MM.1S (cell line): ENCODE measurements at regions not wholly inside any gene's neighbourhood (a gene's known extent, or its start where the extent isn't known, plus 50 kb on each side); places are given as distances from the start of the nearest gene placed in this dataset.

Source experiments
- DNase-seq: peaks from one replicate; pipeline ENCODE4 v3.0.0-alpha.2; 2015
- H2AFZ ChIP-seq: fragments of 300-600 bp; sonication (generic); 2 replicates; pipeline ENCODE4 v1.6.0; 2016; ENCODE audit warnings: antibody characterized with exemption, low read length
- H3F3A ChIP-seq: fragments of 300-600 bp; sonication (generic); 2 replicates; pipeline ENCODE4 v1.6.1; 2016; ENCODE audit warnings: mild to moderate bottlenecking, antibody characterized with exemption, low read length, moderate library complexity, mixed read lengths; ENCODE audit not compliant: insufficient read depth
- H3K27ac ChIP-seq: fragments of 300-600 bp; sonication (generic); 2 replicates; pipeline ENCODE4 v1.5.1; 2016; ENCODE audit warnings: mild to moderate bottlenecking, low read length
- H3K27me3 ChIP-seq: fragments of 300-600 bp; sonication (generic); replicated peaks from 2 replicates; pipeline ENCODE4 v1.6.0; 2016; ENCODE audit warnings: low read length; ENCODE audit not compliant: insufficient read depth
- H3K36me3 ChIP-seq: fragments of 300-600 bp; sonication (generic); replicated peaks from 2 replicates; pipeline ENCODE4 v1.6.1; 2016; ENCODE audit warnings: mild to moderate bottlenecking, low read length, mixed read lengths; ENCODE audit not compliant: insufficient read depth
- H3K4me1 ChIP-seq: fragments of 300-600 bp; sonication (generic); 2 replicates; pipeline ENCODE4 v1.6.1; 2016; ENCODE audit warnings: low read length, mixed read lengths
- H3K4me2 ChIP-seq: fragments of 300-600 bp; sonication (generic); 2 replicates; pipeline ENCODE4 v1.6.0; 2016; ENCODE audit warnings: low read depth, low read length
- H3K4me3 ChIP-seq: fragments of 300-600 bp; sonication (generic); 2 replicates; pipeline ENCODE4 v1.5.1; 2016; ENCODE audit warnings: low read length, mixed read lengths
- H3K79me2 ChIP-seq: fragments of 300-600 bp; sonication (generic); 2 replicates; pipeline ENCODE4 v1.6.1; 2016; ENCODE audit warnings: mixed run types, low read length, mixed read lengths
- H3K9ac ChIP-seq: fragments of 300-600 bp; sonication (generic); 2 replicates; pipeline ENCODE4 v1.6.1; 2016; ENCODE audit warnings: low read length, mixed read lengths
- H3K9me2 ChIP-seq: fragments of 300-600 bp; sonication (generic); replicated peaks from 2 replicates; pipeline ENCODE4 v1.6.1; 2016; ENCODE audit warnings: mild to moderate bottlenecking, low read length, mixed read lengths; ENCODE audit not compliant: insufficient read depth
- H3K9me3 ChIP-seq: fragments of 300-600 bp; sonication (generic); replicated peaks from 2 replicates; pipeline ENCODE4 v1.6.1; 2016; ENCODE audit warnings: mild to moderate bottlenecking, low read length, mixed read lengths; ENCODE audit not compliant: insufficient read depth
- H4K20me1 ChIP-seq: fragments of 300-600 bp; sonication (generic); 2 replicates; pipeline ENCODE4 v1.6.1; 2016; ENCODE audit warnings: mild to moderate bottlenecking, low read length, moderate library complexity, mixed read lengths; ENCODE audit not compliant: insufficient read depth
- EZH2 ChIP-seq: fragments of 300-600 bp; sonication (generic); optimal IDR thresholded peaks from 2 replicates; pipeline ENCODE3; 2017; ENCODE audit warnings: low read depth, mild to moderate bottlenecking, antibody characterized with exemption, low read length, mixed read lengths
- EZH2phosphoT487 ChIP-seq: fragments of 300-600 bp; sonication (generic); IDR thresholded peaks from 2 replicates; pipeline ENCODE4 v1.6.1; 2018; ENCODE audit warnings: antibody characterized with exemption, low read length
- TF ChIP-seq, protein P1 (sequence below): fragments of 300-600 bp; sonication (generic); IDR thresholded peaks from 2 replicates; pipeline ENCODE4 v1.5.1; 2016; ENCODE audit warnings: antibody characterized with exemption, low read length, mixed read lengths

- no peaks in the 10 kb centered on the region for H3K9me3 ChIP-seq
- H2AFZ ChIP-seq: no peak overlapping the region
- no peak overlapping the region for H3K4me2 ChIP-seq
- H3K27me3 ChIP-seq: peaks cover 16% of the 10 kb centered on the region
- peaks cover 13% of the 10 kb centered on the region for H3K4me1 ChIP-seq
- H3K4me3 ChIP-seq: no peak overlapping the region
- no peak overlapping the region for H3K9ac ChIP-seq
- peaks cover 18% of the 10 kb centered on the region for H3F3A ChIP-seq
- H3K79me2 ChIP-seq: no peaks in the 10 kb centered on the region
- TF ChIP-seq EZH2 (no peak), EZH2phosphoT487 (no peak)
- TF ChIP-seq, protein P1, sequence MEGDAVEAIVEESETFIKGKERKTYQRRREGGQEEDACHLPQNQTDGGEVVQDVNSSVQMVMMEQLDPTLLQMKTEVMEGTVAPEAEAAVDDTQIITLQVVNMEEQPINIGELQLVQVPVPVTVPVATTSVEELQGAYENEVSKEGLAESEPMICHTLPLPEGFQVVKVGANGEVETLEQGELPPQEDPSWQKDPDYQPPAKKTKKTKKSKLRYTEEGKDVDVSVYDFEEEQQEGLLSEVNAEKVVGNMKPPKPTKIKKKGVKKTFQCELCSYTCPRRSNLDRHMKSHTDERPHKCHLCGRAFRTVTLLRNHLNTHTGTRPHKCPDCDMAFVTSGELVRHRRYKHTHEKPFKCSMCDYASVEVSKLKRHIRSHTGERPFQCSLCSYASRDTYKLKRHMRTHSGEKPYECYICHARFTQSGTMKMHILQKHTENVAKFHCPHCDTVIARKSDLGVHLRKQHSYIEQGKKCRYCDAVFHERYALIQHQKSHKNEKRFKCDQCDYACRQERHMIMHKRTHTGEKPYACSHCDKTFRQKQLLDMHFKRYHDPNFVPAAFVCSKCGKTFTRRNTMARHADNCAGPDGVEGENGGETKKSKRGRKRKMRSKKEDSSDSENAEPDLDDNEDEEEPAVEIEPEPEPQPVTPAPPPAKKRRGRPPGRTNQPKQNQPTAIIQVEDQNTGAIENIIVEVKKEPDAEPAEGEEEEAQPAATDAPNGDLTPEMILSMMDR: no peak
- H3K27ac ChIP-seq: no peak overlapping the region
- H3K36me3 ChIP-seq: no peaks in the 10 kb centered on the region
- 0 out of 2 replicates have a peak, but pooled peaks cover 3% of the 10 kb centered on the region for H4K20me1 ChIP-seq
- no peaks in the 10 kb centered on the region for H3K9me2 ChIP-seq
- no peak for DNase-seq
Measured at GRCh38 chr13:99863789-99864626, 107.6 kb downstream of the ZIC5 start.

DNA sequence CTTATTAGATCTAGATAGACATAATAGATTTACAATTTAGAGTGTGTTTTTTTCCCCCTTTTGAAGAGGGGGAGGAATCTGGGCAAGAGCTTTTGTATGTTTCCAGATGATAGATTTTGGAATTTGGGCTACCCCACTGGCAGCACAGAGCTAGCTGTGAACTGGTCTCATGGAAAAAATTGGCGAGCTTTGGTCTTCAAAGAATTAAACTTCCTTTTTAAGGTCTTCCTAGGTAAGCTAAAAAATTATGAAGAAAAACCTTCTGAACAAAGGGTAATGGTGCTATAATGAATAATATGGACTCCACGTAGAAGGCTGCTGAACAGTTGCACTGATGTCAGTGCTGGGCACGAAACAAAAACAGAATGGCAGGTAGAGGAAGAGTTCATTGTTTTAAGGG lies 109.3 kb downstream of the ZIC5 start:
- Histone ChIP-seq H3K36me3 (no peaks in the 10 kb centered on the region), H2AFZ (no peak overlapping the region), H3K9ac (no peak overlapping the region), H3K9me3 (no peaks in the 10 kb centered on the region), H3K27ac (no peak overlapping the region), H3K4me3 (no peak overlapping the region), H3F3A (peaks cover 22% of the 10 kb centered on the region), H4K20me1 (0 out of 2 replicates have a peak, but pooled peaks cover 5% of the 10 kb centered on the region), H3K4me2 (no peak overlapping the region), H3K79me2 (no peaks in the 10 kb centered on the region), H3K27me3 (peaks cover 23% of the 10 kb centered on the region), H3K4me1 (peaks cover 25% of the 10 kb centered on the region), H3K9me2 (no peaks in the 10 kb centered on the region)
- no peak for DNase-seq
- TF ChIP-seq EZH2phosphoT487 (no peak), EZH2 (no peak)
- TF ChIP-seq, protein P1: no peak

DNA sequence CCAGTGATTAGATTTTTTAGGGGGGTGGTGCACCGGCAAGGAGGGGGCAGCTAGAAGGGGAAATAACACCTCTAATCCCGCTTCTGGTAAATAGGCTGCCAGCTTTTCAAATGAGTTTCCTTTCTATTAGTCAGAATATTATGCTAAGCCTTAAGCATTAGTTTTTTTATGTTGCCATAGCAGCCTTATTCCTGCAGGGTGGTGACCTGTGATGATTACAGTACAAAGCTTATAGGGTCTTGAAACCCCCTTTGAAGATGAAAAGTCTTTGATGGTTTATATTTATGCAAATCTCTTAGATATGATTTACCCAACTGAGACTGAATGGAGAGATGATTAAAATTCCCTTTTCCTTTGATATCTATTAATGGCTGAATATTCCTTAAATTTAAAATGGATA lies 109.8 kb downstream of the ZIC5 start:
- no peaks in the 10 kb centered on the region for H3K9me3 ChIP-seq
- TF ChIP-seq EZH2phosphoT487: no peak
- no peak for TF ChIP-seq EZH2
- TF ChIP-seq, protein P1: no peak
- peaks cover 22% of the 10 kb centered on the region for H3F3A ChIP-seq
- no peaks in the 10 kb centered on the region for H3K79me2 ChIP-seq
- 0 out of 2 replicates have a peak, but pooled peaks cover 5% of the 10 kb centered on the region for H4K20me1 ChIP-seq
- H3K27me3 ChIP-seq: peaks cover 23% of the 10 kb centered on the region
- peaks cover 25% of the 10 kb centered on the region for H3K4me1 ChIP-seq
- no peak for DNase-seq
- no peaks in the 10 kb centered on the region for H3K36me3 ChIP-seq
- no peak overlapping the region for H3K9ac ChIP-seq
- H3K9me2 ChIP-seq: no peaks in the 10 kb centered on the region
- no peak overlapping the region for H3K27ac ChIP-seq
- H3K4me2 ChIP-seq: no peak overlapping the region
- H3K4me3 ChIP-seq: no peak overlapping the region
- H2AFZ ChIP-seq: no peak overlapping the region
